Posterior vena cava (tissue), 2 donors: ENCODE measurements at regions not wholly inside any gene's neighbourhood (a gene's known extent, or its start where the extent isn't known, plus 50 kb on each side); places are given as distances from the start of the nearest gene placed in this dataset.
"Not testable (repeated sequence)": the region's sequence is repeated elsewhere in the genome, so short reads cannot be mapped to it uniquely, and the experiment has no call there.

ENCODE experiments used
- DNase-seq: peaks from one replicate; pipeline ENCODE4 v3.0.0-alpha.2; 2020; ENCODE audit warnings: low spot score
- intact Hi-C, 2 donors: fragments of 100-400 bp; cut with DNase I; formaldehyde crosslinking; loops; one replicate each; pipeline versions ENCODE4 v1.14.1 to v1.14.2; 2022 to 2023
- donor health status: DM: yes; HTN: yes; CAD: no.
- donor health status: DM: yes; HTN: yes; CAD: no.

- no peak for DNase-seq
- intact Hi-C loops: no loop called here
Measured at GRCh38 chr7:130844811-130845580, 111.0 kb upstream of the KLF14 start.

GRCh38 chr7:130845581-130846085, 111.6 kb upstream of the KLF14 start:
- no peak for DNase-seq
- intact Hi-C loops: no loop called here

GRCh38 chr7:130849604-130850003, 115.6 kb upstream of the KLF14 start:
- no peak for DNase-seq
- intact Hi-C loops: no loop called here

GRCh38 chr7:130850956-130851355, 116.9 kb upstream of the KLF14 start:
- no peak for DNase-seq
- intact Hi-C loops: no loop called here

- intact Hi-C loops: no loop called here
- DNase-seq: no peak
Measured at GRCh38 chr7:130852867-130853266, 118.9 kb upstream of the KLF14 start.

- intact Hi-C loops: no loop called here
- no peak for DNase-seq
Measured at GRCh38 chr7:130853503-130854279, 119.7 kb upstream of the KLF14 start.

- DNase-seq: no peak
- intact Hi-C loops: no loop called here
Measured at GRCh38 chr7:130854481-130854880, 120.5 kb upstream of the KLF14 start.

- intact Hi-C loops: no loop called here
- no peak for DNase-seq
Measured at GRCh38 chr7:130856866-130857265, 122.9 kb upstream of the KLF14 start.

GRCh38 chr7:130860832-130861231, 126.8 kb upstream of the KLF14 start:
- intact Hi-C loops, DNase-seq: not testable (repeated sequence)

- intact Hi-C loops: no loop called here
- no peak for DNase-seq
Measured at GRCh38 chr7:130865408-130866236, 131.6 kb upstream of the KLF14 start.

GRCh38 chr7:130867039-130867438, 133.0 kb upstream of the KLF14 start:
- intact Hi-C loops: no loop called here
- DNase-seq: no peak

GRCh38 chr7:130867581-130868136, 133.7 kb upstream of the KLF14 start:
- no peak for DNase-seq
- intact Hi-C loops: no loop called here

- no peak for DNase-seq
- intact Hi-C loops: no loop called here
Measured at GRCh38 chr7:130868139-130868538, 134.1 kb upstream of the KLF14 start.

GRCh38 chr7:130869918-130870317, 135.9 kb upstream of the KLF14 start:
- intact Hi-C loops: no loop called here
- DNase-seq: no peak

- DNase-seq: no peak
- intact Hi-C loops: no loop called here
Measured at GRCh38 chr7:130872341-130872740, 138.3 kb upstream of the KLF14 start.

GRCh38 chr7:130872756-130873448, 138.9 kb upstream of the KLF14 start:
- no peak for DNase-seq
- intact Hi-C loops: no loop called here

GRCh38 chr7:130874071-130874915, 140.3 kb upstream of the KLF14 start:
- intact Hi-C loops: no loop called here
- DNase-seq: no peak

GRCh38 chr7:130875265-130875741, 141.3 kb upstream of the KLF14 start:
- intact Hi-C loops: no loop called here
- DNase-seq: no peak
